WI38 (cell line): ENCODE measurements at regions not wholly inside any gene's neighbourhood (a gene's known extent, or its start where the extent isn't known, plus 50 kb on each side); places are given as distances from the start of the nearest gene placed in this dataset.
"Not testable (repeated sequence)": the region's sequence is repeated elsewhere in the genome, so short reads cannot be mapped to it uniquely, and the experiment has no call there.

Experiments used
- H3K4me3 ChIP-seq: 2 replicates; pipeline ENCODE4 v1.5.1; 2011; ENCODE audit warnings: low read depth, mild to moderate bottlenecking, control low read depth, low read length
- CTCF ChIP-seq: IDR thresholded peaks from 2 replicates; pipeline ENCODE4 v1.5.1; 2012; ENCODE audit warnings: low read depth, mild to moderate bottlenecking, control low read depth, low read length

GRCh38 chr4:86451560-86452330 lies 91.9 kb upstream of the MAPK10 start:
- peak overlapping the region; percentile 70 for H3K4me3 ChIP-seq
- no peak for TF ChIP-seq CTCF

- peak overlapping the region; percentile 70 for H3K4me3 ChIP-seq
- TF ChIP-seq CTCF, result no peak
These were observed 92.6 kb upstream of the MAPK10 start for GRCh38 chr4:86452422-86452891.

- H3K4me3 ChIP-seq, result peak overlapping the region; percentile 70
- TF ChIP-seq CTCF, result no peak
These were observed 93.2 kb upstream of the MAPK10 start for GRCh38 chr4:86452924-86453531.

GRCh38 chr4:86453611-86454072 lies 93.8 kb upstream of the MAPK10 start:
- not testable (repeated sequence) for H3K4me3 ChIP-seq

- H3K4me3 ChIP-seq, result no peak overlapping the region
- TF ChIP-seq CTCF, result no peak
These were observed 102.0 kb upstream of the MAPK10 start for GRCh38 chr4:86461849-86462248.

- TF ChIP-seq CTCF, result no peak
- no peak overlapping the region for H3K4me3 ChIP-seq
These were observed 112.6 kb upstream of the MAPK10 start for GRCh38 chr4:86472377-86473019.

GRCh38 chr4:86478151-86478550 lies 116.0 kb upstream of the PTPN13 start:
- H3K4me3 ChIP-seq, result not testable (repeated sequence)

GRCh38 chr4:86481440-86481839 lies 112.7 kb upstream of the PTPN13 start:
- no peak overlapping the region for H3K4me3 ChIP-seq
- no peak for TF ChIP-seq CTCF
